HG02981 (cell line): ENCODE measurements at regions not wholly inside any gene's neighbourhood (a gene's known extent, or its start where the extent isn't known, plus 50 kb on each side); places are given as distances from the start of the nearest gene placed in this dataset.
"Not testable (repeated sequence)": the region's sequence is repeated elsewhere in the genome, so short reads cannot be mapped to it uniquely, and the experiment has no call there.

Source experiments
- ATAC-seq: cut with Tn5 transposase; IDR thresholded peaks from one replicate; pipeline ENCODE4 v1.9.1; 2021; ENCODE audit warnings: mild to moderate bottlenecking, moderate library complexity; ENCODE audit not compliant: unreplicated experiment

- ATAC-seq, result no peak
Measured at GRCh38 chr14:51341338-51341737, 101.3 kb downstream of the TMX1 start.

- ATAC-seq, result no peak
Measured at GRCh38 chr14:51342226-51342625, 102.2 kb downstream of the TMX1 start.

GRCh38 chr14:51351997-51352396 lies 112.0 kb downstream of the TMX1 start:
- ATAC-seq, result no peak

- no peak for ATAC-seq
Measured at GRCh38 chr14:51353901-51354300, 113.9 kb downstream of the TMX1 start.

- ATAC-seq, result no peak
Measured at GRCh38 chr14:51354846-51355245, 114.8 kb downstream of the TMX1 start.

- ATAC-seq, result no peak
Measured at GRCh38 chr14:51356381-51356780, 116.3 kb downstream of the TMX1 start.

GRCh38 chr14:51357250-51357649 lies 117.2 kb downstream of the TMX1 start:
- ATAC-seq, result no peak

GRCh38 chr14:51360592-51360991 lies 120.5 kb downstream of the TMX1 start:
- no peak for ATAC-seq

- ATAC-seq, result no peak
Measured at GRCh38 chr14:51365241-51365965, 125.4 kb downstream of the TMX1 start.

- not testable (repeated sequence) for ATAC-seq
Measured at GRCh38 chr14:51366460-51366859, 126.4 kb downstream of the TMX1 start.

GRCh38 chr14:51366866-51367599 lies 127.0 kb downstream of the TMX1 start:
- ATAC-seq, result not testable (repeated sequence)

GRCh38 chr14:51367600-51367931 lies 127.5 kb downstream of the TMX1 start:
- no peak for ATAC-seq

- ATAC-seq, result no peak
Measured at GRCh38 chr14:51368721-51369163, 128.7 kb downstream of the TMX1 start.

- no peak for ATAC-seq
Measured at GRCh38 chr14:51369814-51370213, 129.8 kb downstream of the TMX1 start.

GRCh38 chr14:51370758-51371386 lies 130.8 kb downstream of the TMX1 start:
- ATAC-seq, result no peak

- ATAC-seq, result not testable (repeated sequence)
Measured at GRCh38 chr14:51377186-51377585, 137.1 kb downstream of the TMX1 start.

- no peak for ATAC-seq
Measured at GRCh38 chr14:51382506-51382905, 142.5 kb downstream of the TMX1 start.

- ATAC-seq, result no peak
Measured at GRCh38 chr14:51386411-51386810, 146.4 kb downstream of the TMX1 start.

GRCh38 chr14:51386983-51387735 lies 147.1 kb downstream of the TMX1 start:
- ATAC-seq, result no peak

- ATAC-seq, result no peak
Measured at GRCh38 chr14:51392416-51392815, 152.4 kb downstream of the TMX1 start.

- ATAC-seq, result no peak
Measured at GRCh38 chr14:51394384-51394783, 154.3 kb downstream of the TMX1 start.
